B cell (primary cell): ENCODE measurements at regions not wholly inside any gene's neighbourhood (a gene's known extent, or its start where the extent isn't known, plus 50 kb on each side); places are given as distances from the start of the nearest gene placed in this dataset.

Experiments
- ATAC-seq: fragments of 200-7000 bp; cut with Tn5 transposase; one replicate; pipeline ENCODE4 v1.10.0; 2021; ENCODE audit warnings: low read depth, mild to moderate bottlenecking, moderate number of reproducible peaks, moderate library complexity
- CTCF ChIA-PET: fragments of 350-600 bp; sonication (Branson Sonifier 250); formaldehyde crosslinking; loops from one replicate; lab custom pipeline; 2021; ENCODE audit warnings: antibody characterized with exemption, inconsistent platforms; lab: Charles Lee
- POLR2A ChIA-PET: fragments of 350-600 bp; sonication (Branson Sonifier 250); formaldehyde crosslinking; loops from one replicate; lab custom pipeline; 2021; ENCODE audit warnings: antibody characterized with exemption; lab: Charles Lee
- DNase-seq: peaks from one replicate; pipeline ENCODE4 v3.0.0; 2013
- H2AFZ ChIP-seq: 2 replicates; pipeline ENCODE4 v1.6.1; 2012; ENCODE audit warnings: mild to moderate bottlenecking, low read depth, low read length; ENCODE audit not compliant: insufficient read depth, poor library complexity, severe bottlenecking
- H3K27ac ChIP-seq, 2 donors: 1 replicate in 1 of 2; 2 replicates in 1 of 2; pipeline ENCODE4 v1.5.1; 2012 to 2013; ENCODE audit warnings: low read length in 2 of 2, mild to moderate bottlenecking in 2 of 2, moderate library complexity in 1 of 2
- H3K27me3 ChIP-seq, 4 experiments: fragments of 200-600 bp in 1 of 4; sonication (generic) in 1 of 4; replicated peaks in 1 of 4; 1 replicate in 2 of 4; 2 replicates in 2 of 4; pipeline versions ENCODE4 v1.6.1 to v1.7.0; 2013 to 2016; ENCODE audit warnings: low read length in 3 of 4, mild to moderate bottlenecking in 2 of 4, mixed read lengths in 1 of 4, moderate library complexity in 1 of 4; ENCODE audit not compliant: insufficient read depth in 4 of 4, control insufficient read depth in 3 of 4; ENCODE audit errors: control extremely low read depth in 1 of 4
- H3K36me3 ChIP-seq, 2 experiments: replicated peaks in 1 of 2; 1 replicate in 1 of 2; 2 replicates in 1 of 2; pipeline versions ENCODE4 v1.6.1 to v1.7.1; 2013; ENCODE audit warnings: low read length in 1 of 2; ENCODE audit not compliant: insufficient read depth in 2 of 2, control insufficient read depth in 1 of 2; ENCODE audit errors: control extremely low read depth in 1 of 2, extremely low read depth in 1 of 2
- H3K4me1 ChIP-seq, 2 donors: fragments of 200-600 bp in 1 of 2; sonication (generic) in 1 of 2; 1 replicate in 1 of 2; 2 replicates in 1 of 2; pipeline versions ENCODE4 v1.5.1 to v1.6.1; 2013 to 2017; ENCODE audit warnings: low read length in 2 of 2; ENCODE audit not compliant: control insufficient read depth in 2 of 2, insufficient read depth in 2 of 2
- H3K4me2 ChIP-seq: replicated peaks from 2 replicates; pipeline ENCODE3; 2012; ENCODE audit warnings: mild to moderate bottlenecking, low read depth, low read length; ENCODE audit not compliant: poor library complexity, severe bottlenecking
- H3K4me3 ChIP-seq, 5 experiments: fragments of 200-600 bp in 1 of 5; sonication (generic) in 1 of 5; 1 replicate in 3 of 5; 2 replicates in 2 of 5; pipeline versions ENCODE4 v1.5.1 to v1.7.0; 2011 to 2016; ENCODE audit warnings: low read length in 4 of 5, mild to moderate bottlenecking in 4 of 5, low read depth in 2 of 5, control low read depth in 1 of 5, moderate library complexity in 1 of 5; ENCODE audit not compliant: insufficient read depth in 1 of 5; ENCODE audit errors: control extremely low read depth in 1 of 5, extremely low read depth in 1 of 5
- H3K79me2 ChIP-seq: fragments of 200-600 bp; sonication (generic); one replicate; pipeline ENCODE4 v1.6.0; 2016; ENCODE audit warnings: low read length; ENCODE audit not compliant: control insufficient read depth, insufficient read depth
- H3K9ac ChIP-seq: fragments of 200-600 bp; sonication (generic); 2 replicates; pipeline ENCODE4 v1.6.1; 2017; ENCODE audit warnings: mild to moderate bottlenecking, low read length, moderate library complexity
- H3K9me3 ChIP-seq, 3 donors: one replicate each; pipeline versions ENCODE4 v1.6.1 to v1.7.1; 2013; ENCODE audit warnings: low read length in 2 of 3; ENCODE audit not compliant: control insufficient read depth in 2 of 3, insufficient read depth in 1 of 3; ENCODE audit errors: control extremely low read depth in 1 of 3
- H4K20me1 ChIP-seq: 2 replicates; pipeline ENCODE4 v1.6.0; 2012; ENCODE audit warnings: mild to moderate bottlenecking, low read length; ENCODE audit not compliant: insufficient read depth, control insufficient read depth, poor library complexity, severe bottlenecking
- H3K27ac Mint-ChIP-seq: one replicate; pipeline ENCODE4 v1.8.0; 2021; ENCODE audit warnings: mixed read lengths
- H3K27me3 Mint-ChIP-seq: one replicate; pipeline ENCODE4 v1.8.0; 2021; ENCODE audit warnings: mixed read lengths
- H3K4me1 Mint-ChIP-seq: one replicate; pipeline ENCODE4 v1.8.0; 2021; ENCODE audit warnings: mixed read lengths
- H3K4me3 Mint-ChIP-seq: one replicate; pipeline ENCODE4 v1.8.0; 2021; ENCODE audit warnings: mixed read lengths
- H3K9me3 Mint-ChIP-seq: one replicate; pipeline ENCODE4 v1.8.0; 2022; ENCODE audit warnings: mixed read lengths; ENCODE audit not compliant: insufficient read depth
- EZH2 ChIP-seq: IDR thresholded peaks from 2 replicates; pipeline ENCODE4 v1.6.1; 2012; ENCODE audit warnings: borderline replicate concordance, low read depth, mild to moderate bottlenecking, moderate library complexity, low read length; ENCODE audit not compliant: insufficient read depth, poor library complexity, severe bottlenecking
- WGBS: methylation state at CpG from one replicate; pipeline ENCODE4 v1.1.5; 2013; ENCODE audit warnings: missing lambda C conversion rate; ENCODE audit not compliant: insufficient coverage; 5-methylcytosine and 5-hydroxymethylcytosine counted together
- intact Hi-C: fragments of 100-400 bp; cut with micrococcal nuclease; formaldehyde crosslinking; loops from one replicate; pipeline ENCODE4 v1.10.0; 2022
- TF ChIP-seq, protein P1 (sequence below): fragments of 200-600 bp; IDR thresholded peaks from one replicate; pipeline ENCODE4 v1.8.0; 2022; ENCODE audit warnings: antibody characterized with exemption, mild to moderate bottlenecking

DNA sequence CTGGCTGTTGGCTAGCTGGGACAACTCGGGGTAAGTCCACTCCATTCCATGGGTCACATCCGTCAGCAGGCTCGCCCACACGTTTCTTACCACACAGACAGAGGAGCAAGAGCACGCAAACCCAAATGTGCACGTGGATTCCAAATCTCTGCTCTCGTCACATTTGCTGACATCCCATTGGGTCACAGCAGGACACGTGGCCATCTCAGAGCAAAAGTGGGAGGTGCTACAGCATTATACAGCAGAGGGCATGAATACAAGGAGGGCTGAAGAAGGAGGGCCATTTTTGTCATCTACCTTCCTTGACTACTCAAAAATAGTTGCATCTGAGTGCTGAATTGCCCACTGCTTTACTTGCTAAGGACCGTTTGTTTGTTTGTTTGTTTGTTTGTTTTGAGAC, 84.7 kb downstream of the RBBP6 start:
- Histone ChIP-seq H2AFZ (no peak overlapping the region), H3K9me3 (no peaks in the 10 kb centered on the region), H4K20me1 (no peaks in the 10 kb centered on the region), H3K79me2 (no peaks in the 10 kb centered on the region), H3K27ac (no peak overlapping the region), H3K36me3 (no peaks in the 10 kb centered on the region), H3K27me3 (no peaks in the 10 kb centered on the region), H3K4me1 (no peaks in the 10 kb centered on the region), H3K4me2 (no peak overlapping the region), H3K9ac (no peak overlapping the region), H3K4me3 (no peak overlapping the region)
- 84% methylated on average over 7 of the region's 9 CpGs for WGBS
- H3K4me1 Mint-ChIP-seq: no peaks in the 10 kb centered on the region
- CTCF ChIA-PET: no interaction called here
- H3K9me3 Mint-ChIP-seq: no peaks in the 10 kb centered on the region
- H3K27me3 Mint-ChIP-seq: peaks cover 7% of the 10 kb centered on the region
- no peak overlapping the region for H3K4me3 Mint-ChIP-seq
- TF ChIP-seq EZH2: no peak
- TF ChIP-seq, protein P1, sequence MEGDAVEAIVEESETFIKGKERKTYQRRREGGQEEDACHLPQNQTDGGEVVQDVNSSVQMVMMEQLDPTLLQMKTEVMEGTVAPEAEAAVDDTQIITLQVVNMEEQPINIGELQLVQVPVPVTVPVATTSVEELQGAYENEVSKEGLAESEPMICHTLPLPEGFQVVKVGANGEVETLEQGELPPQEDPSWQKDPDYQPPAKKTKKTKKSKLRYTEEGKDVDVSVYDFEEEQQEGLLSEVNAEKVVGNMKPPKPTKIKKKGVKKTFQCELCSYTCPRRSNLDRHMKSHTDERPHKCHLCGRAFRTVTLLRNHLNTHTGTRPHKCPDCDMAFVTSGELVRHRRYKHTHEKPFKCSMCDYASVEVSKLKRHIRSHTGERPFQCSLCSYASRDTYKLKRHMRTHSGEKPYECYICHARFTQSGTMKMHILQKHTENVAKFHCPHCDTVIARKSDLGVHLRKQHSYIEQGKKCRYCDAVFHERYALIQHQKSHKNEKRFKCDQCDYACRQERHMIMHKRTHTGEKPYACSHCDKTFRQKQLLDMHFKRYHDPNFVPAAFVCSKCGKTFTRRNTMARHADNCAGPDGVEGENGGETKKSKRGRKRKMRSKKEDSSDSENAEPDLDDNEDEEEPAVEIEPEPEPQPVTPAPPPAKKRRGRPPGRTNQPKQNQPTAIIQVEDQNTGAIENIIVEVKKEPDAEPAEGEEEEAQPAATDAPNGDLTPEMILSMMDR: no peak
- no peak overlapping the region for H3K27ac Mint-ChIP-seq
- POLR2A ChIA-PET: no interaction called here
- DNase-seq (no peak), ATAC-seq (no peak)
- intact Hi-C loops: no loop called here

DNA sequence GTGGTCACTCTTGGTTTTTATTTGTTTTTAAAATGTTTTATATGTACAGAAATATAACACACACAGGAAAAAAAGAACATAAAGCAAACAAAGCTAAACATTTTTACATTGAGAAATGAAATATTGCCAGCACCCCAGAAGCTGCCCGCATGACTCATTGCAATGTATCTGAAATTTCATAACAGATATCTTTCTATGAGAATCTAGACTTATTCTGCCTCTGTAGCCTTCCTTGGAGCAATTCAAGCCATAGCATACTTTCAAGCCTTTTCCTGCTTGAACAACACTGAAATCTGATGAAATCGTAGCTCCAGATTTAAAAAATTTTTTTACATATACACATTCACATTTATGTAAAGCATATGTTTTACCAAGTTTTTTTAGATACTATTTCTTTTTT, 86.9 kb downstream of the RBBP6 start:
- no peaks in the 10 kb centered on the region for H3K4me1 ChIP-seq
- ChIA-PET CTCF (interaction anchor here (0.7 kb wide), 1 partner anchor 883 kb away, joined by 5 read pairs; no protein-coding TSS in a partner anchor), POLR2A (no interaction called here)
- peaks cover 0 to 4% (median 0%) of the 10 kb centered on the region in 4 experiments for H3K27me3 ChIP-seq
- intact Hi-C loops: no loop called here
- H4K20me1 ChIP-seq: no peaks in the 10 kb centered on the region
- no peak overlapping the region for H3K4me2 ChIP-seq
- DNase-seq: no peak
- no peak overlapping the region for H2AFZ ChIP-seq
- no peak overlapping the region for H3K27ac ChIP-seq
- Mint-ChIP-seq H3K27me3 (peaks cover 4% of the 10 kb centered on the region), H3K27ac (no peak overlapping the region), H3K9me3 (peaks cover 2% of the 10 kb centered on the region), H3K4me1 (no peaks in the 10 kb centered on the region), H3K4me3 (no peak overlapping the region)
- H3K4me3 ChIP-seq: no peak overlapping the region
- WGBS: 100% methylated on average over 1 of the region's 2 CpGs
- no peaks in the 10 kb centered on the region for H3K36me3 ChIP-seq
- H3K9ac ChIP-seq: no peak overlapping the region
- no peak for ATAC-seq
- H3K79me2 ChIP-seq: no peaks in the 10 kb centered on the region
- peaks cover 0 to 7% (median 0%) of the 10 kb centered on the region in 3 donors for H3K9me3 ChIP-seq
- TF ChIP-seq, protein P1: no peak
- TF ChIP-seq EZH2: no peak
